ENCODE measurements at regions not wholly inside any gene's neighbourhood (a gene's known extent, or its start where the extent isn't known, plus 50 kb on each side); places are given as distances from the start of the nearest gene placed in this dataset.

- DNase-seq (ENCODE audit: low read depth), result no peak
Measured at GRCh38 chr4:10746371-10747171, 62.0 kb upstream of the CLNK start.

- DNase-seq (ENCODE audit: low read depth), result no peak
Measured at GRCh38 chr4:10743357-10743756, 58.8 kb upstream of the CLNK start.

GRCh38 chr4:10741961-10742699, 57.6 kb upstream of the CLNK start:
- DNase-seq (ENCODE audit: low read depth), result no peak

- DNase-seq (ENCODE audit: low read depth), result no peak
Measured at GRCh38 chr4:10740891-10741620, 56.5 kb upstream of the CLNK start.

GRCh38 chr4:10740251-10740650, 55.7 kb upstream of the CLNK start:
- DNase-seq (ENCODE audit: low read depth), result no peak

GRCh38 chr4:10738826-10739489, 54.4 kb upstream of the CLNK start:
- DNase-seq (ENCODE audit: low read depth), result no peak

DNA sequence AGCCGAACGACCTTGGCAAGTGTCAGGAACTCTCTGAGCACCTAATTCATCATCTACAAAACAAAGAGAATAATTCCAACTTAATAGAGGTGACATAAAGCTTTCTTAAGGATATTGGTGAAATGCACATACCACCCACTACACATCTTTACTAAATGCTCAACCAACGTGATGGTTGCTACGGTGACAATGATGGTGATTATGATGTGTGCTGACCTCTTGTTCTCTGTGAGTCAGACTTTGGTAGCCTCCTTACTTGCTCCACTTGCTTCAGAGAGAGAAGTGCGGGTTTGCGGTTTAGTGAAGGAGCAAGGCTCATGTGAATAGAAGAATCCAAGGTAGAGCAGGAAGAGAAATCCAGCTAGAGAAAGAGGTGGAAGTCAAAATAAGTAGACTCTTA, 52.8 kb upstream of the CLNK start:
- DNase-seq (ENCODE audit: low read depth), result no peak

DNA sequence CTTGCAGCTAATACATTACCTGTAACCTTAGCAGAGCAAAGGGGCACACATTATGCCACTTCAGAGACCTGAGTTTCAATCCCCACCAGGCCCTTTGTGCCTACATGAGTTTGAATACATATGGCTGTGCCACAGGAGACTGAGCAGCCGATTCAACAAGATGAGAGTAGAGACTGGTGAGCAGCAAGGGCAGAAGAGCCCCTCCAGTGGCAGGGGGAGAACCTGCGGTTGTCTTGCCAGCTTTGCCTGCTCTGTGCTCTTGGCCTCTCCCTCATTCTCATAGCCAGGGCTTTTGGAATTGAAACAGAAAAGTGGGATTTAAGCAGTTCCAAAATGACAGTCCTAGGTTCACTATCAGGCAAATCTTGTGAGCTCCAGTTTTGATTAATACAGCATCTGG, 52.3 kb upstream of the CLNK start:
- no peak for DNase-seq (ENCODE audit: low read depth)

DNA sequence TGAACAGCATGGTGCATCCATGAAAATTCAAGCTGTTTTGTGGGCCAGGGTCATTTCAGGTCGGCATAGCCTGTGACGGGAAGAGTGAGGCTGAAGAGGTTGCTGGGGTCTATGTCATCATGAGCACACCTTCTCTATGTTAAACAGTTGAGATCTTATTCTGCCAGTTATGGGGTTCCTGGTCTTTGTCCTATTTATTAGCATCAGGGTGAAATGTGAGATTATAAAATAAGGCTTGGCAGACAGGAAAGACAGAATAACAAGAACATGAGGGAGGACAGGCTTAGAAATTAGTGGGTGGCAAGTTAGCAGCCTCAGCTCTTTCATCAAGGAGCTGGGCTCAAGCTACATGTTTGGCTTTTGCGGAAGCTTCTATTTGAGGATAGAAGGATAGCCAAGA, 51.7 kb upstream of the CLNK start:
- no peak for DNase-seq (ENCODE audit: low read depth)

GRCh38 chr4:10734697-10735096, 50.1 kb upstream of the CLNK start:
- DNase-seq (ENCODE audit: low read depth), result no peak
